Activated gamma-delta T cell treated with Interleukin-2 at 50 U/mL for 16 hours (primary cell): ENCODE measurements at regions not wholly inside any gene's neighbourhood (a gene's known extent, or its start where the extent isn't known, plus 50 kb on each side); places are given as distances from the start of the nearest gene placed in this dataset.
"Not testable (repeated sequence)": the region's sequence is repeated elsewhere in the genome, so short reads cannot be mapped to it uniquely, and the experiment has no call there.

Experiments
- DNase-seq: peaks from one replicate; pipeline ENCODE4 v3.0.0-alpha.2; 2020

DNA sequence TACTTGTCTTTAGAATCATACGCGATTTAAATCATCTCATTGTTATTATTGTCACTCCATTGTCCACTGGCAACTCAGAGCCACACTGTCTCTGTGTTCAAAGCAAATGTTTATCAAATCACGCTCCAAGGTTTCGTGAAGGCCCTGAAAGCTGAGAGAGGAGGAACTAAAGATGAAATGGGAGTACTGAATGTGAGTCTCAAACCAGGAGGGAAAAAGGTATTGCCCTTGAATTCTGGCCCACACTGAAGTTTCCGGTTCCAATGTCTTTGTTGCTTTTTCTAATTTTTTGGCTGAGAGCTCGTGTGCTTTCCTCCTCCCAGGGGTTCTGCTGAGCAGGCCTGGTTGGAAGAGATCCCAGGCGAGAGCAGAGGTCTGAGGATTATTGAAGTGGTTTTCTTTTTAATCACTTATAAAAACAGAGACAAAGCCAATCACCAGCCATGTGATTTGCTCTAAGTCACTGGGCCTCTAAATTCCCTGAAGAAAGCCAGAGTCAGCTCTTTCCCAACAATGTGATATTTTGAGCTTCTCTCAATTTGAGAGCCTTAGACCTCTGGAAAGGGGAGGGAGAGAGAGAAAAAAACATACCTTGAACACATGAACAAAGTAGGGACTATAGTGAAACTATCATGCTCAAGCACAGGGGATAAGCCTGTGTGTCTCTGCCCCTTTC lies 420.8 kb upstream of the GRAMD2B start:
- DNase-seq, result no peak

- no peak for DNase-seq
These were observed 419.9 kb upstream of the GRAMD2B start for GRCh38 chr5:126003309-126003708.

DNA sequence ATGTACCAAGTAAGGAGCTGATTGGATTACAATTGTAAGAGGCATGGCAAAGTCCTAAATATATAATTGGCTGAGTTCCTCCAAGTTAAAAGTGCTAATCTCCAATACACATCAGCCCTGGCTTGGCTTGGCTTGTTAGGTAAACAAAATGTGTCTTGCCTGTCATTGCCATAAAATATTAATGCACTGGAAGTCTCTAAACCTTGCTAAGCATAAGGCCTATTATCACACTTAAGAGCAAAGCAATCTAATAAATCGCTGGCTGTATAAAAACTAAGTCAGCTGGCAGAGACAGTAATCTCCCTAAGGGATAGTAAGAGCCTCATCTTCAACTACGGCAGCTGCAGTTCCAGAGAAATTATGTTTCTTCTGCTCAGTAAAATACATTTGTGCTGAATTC lies 418.6 kb upstream of the GRAMD2B start:
- DNase-seq, result no peak

DNA sequence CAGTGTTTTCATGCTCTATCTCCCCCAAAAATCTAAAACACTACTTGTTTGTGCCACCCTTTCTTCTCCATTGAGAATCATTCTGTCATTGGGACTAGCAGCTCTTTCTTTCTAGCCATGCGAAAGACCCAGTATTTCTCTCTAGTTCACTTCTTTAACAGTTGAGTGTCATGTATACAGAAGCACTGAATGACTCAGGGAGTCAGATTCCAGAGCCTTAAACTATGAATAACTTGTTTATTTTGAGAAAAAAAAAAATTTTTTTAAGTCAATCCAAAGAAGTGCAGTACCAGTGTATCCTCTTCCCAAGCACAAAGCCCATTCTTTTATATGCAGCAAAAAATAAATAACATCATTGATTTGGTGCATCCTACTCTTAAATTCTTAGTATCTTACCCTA lies 415.4 kb upstream of the GRAMD2B start:
- no peak for DNase-seq

DNA sequence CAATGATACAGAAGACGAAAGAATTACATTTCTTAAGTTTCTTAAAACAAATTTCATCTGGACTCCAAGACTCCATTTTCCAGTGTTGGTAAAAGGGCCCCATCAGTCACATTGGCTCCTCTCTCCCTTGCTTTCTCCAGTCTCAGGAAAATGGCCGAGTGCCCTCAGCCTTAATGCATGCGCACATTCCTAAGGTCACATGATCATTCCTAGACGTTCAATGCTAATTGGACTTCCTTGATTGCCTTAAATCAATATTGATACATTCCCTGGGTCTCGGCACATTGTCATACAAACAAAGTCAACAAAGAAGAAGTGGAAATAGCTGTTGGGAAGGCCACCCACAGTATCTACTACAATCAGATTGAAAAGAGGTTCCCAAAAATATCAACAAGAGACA lies 413.6 kb upstream of the GRAMD2B start:
- no peak for DNase-seq

DNA sequence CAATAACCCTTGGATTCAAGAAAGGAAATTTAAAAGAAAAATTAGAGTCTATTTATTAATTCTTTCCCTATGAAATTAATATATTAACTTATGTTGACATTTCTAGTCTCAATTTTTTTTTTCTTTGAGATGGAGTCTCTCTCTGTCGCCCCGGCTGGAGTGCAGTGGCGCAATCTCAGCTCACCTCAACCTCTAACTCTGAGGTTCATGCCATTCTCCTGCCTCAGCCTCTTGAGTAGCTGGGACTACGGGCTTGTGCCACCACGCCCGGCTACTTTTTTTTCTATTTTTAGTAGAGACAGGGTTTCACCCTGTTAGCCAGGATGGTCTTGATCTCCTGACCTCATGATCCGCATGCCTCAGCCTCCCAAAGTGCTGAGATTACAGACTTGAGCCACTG lies 411.7 kb upstream of the GRAMD2B start:
- not testable (repeated sequence) for DNase-seq

- no peak for DNase-seq
These were observed 408.5 kb upstream of the GRAMD2B start for GRCh38 chr5:126014676-126015075.

GRCh38 chr5:126015235-126016181 lies 407.7 kb upstream of the GRAMD2B start:
- no peak for DNase-seq

DNA sequence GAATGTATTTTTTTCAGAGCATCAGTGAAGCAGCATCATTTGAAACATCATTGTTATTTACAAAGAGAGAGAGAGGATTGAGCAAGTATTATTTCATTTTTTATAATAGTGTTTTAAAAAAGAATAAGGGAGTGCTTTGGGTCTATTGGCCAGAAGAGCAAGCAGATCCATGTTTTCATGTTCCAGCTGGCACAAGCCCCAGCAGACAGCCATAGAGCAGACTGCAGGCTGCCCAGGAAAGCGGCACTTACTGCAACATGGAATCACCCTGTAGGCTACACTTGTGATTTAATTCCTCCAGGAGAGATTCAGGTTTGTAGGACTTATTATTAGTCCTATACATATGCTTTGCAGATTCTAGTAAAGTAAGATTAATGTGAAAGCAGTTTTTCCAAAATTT lies 407.0 kb upstream of the GRAMD2B start:
- DNase-seq, result no peak

GRCh38 chr5:126017096-126017495 lies 406.1 kb upstream of the GRAMD2B start:
- DNase-seq, result no peak

- no peak for DNase-seq
These were observed 402.4 kb upstream of the GRAMD2B start for GRCh38 chr5:126020770-126021169.

GRCh38 chr5:126023994-126024441 lies 399.2 kb upstream of the GRAMD2B start:
- no peak for DNase-seq

- DNase-seq, result no peak
These were observed 396.1 kb upstream of the GRAMD2B start for GRCh38 chr5:126027149-126027548.

DNA sequence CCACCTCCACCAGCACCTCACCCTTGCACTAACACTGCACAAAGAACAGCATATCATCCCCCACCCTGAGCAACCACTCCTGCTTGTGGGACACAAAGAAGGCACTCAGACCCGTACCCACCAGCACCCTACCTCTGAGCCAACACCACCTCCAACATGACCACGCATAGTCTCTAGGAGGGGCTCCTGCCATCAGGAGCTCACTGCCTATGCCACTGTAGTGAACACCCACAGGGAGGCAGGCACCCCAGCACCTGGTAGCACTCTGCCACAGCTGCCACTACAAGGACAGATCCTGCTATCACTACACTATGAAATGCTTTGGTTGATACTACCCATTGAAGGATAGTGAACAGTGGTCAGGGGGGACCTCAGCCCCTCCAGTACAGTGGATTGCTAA lies 395.6 kb upstream of the GRAMD2B start:
- no peak for DNase-seq

- DNase-seq, result no peak
These were observed 394.9 kb upstream of the GRAMD2B start for GRCh38 chr5:126028336-126028735.

DNA sequence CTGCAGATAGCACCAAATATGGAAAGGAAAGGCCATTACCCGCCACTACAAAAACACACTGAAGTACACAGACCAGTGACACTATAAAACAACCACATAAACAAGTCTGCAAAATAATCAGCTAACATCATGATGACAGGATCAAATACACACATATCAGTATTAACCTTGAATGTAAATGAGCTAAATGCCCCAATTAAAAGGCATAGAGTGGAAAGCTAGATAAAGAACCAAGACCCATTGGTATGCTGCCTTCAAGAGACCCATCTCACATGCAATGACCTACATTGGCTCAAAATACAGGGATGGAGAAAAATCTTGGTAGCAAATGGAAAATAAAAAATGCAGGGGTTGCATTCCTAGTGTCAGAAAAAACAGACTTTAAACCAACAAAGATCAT lies 393.9 kb upstream of the GRAMD2B start:
- not testable (repeated sequence) for DNase-seq

DNA sequence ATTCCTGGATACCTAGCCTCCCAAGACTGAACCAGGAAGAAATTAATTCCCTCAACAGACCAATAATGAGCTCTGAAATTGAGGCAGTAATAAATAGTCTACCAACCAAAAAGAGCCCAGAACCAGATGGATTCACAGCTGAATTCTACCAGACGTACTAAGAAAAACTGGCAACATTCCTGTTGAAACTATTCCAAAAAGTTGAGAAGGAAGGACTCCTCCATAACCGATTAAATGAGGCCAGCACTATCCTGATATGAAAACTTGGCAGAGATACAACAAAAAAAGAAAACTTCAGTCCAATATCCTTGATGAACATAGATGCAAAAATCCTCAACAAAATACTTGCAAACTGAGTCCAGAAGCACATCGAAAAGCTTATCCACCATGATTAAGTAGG lies 392.5 kb upstream of the GRAMD2B start:
- DNase-seq, result no peak

- DNase-seq, result no peak
These were observed 391.1 kb upstream of the GRAMD2B start for GRCh38 chr5:126031989-126032716.

- DNase-seq, result no peak
These were observed 379.5 kb upstream of the GRAMD2B start for GRCh38 chr5:126043688-126044087.

GRCh38 chr5:126044111-126044668 lies 379.0 kb upstream of the GRAMD2B start:
- no peak for DNase-seq

GRCh38 chr5:126044931-126045565 lies 378.2 kb upstream of the GRAMD2B start:
- no peak for DNase-seq

DNA sequence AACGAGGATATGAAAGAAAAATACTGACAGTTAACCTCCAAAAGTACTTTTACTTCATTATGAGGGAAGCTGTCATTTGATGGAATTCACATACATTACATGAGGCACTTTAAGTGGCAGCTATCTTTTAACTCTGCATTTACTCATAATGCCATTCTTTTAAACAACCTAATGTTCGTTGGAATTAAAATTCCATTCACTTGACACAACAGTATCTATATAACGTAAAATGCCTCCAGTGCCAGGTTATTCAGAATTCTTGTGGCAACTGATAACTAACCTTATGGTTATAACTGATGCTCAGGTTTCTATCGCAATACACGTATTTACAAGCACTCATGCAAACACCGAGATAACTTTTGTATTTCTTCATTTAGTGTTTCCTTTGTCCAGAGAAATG lies 376.9 kb upstream of the GRAMD2B start:
- DNase-seq, result no peak
